HG03457 (cell line): ENCODE measurements at regions not wholly inside any gene's neighbourhood (a gene's known extent, or its start where the extent isn't known, plus 50 kb on each side); places are given as distances from the start of the nearest gene placed in this dataset.

Source experiments
- ATAC-seq: cut with Tn5 transposase; IDR thresholded peaks from one replicate; pipeline ENCODE4 v1.9.1; 2021; ENCODE audit warnings: moderate number of reproducible peaks; ENCODE audit not compliant: unreplicated experiment

GRCh38 chr12:23428758-23429157, 520.7 kb downstream of the SOX5 start:
- ATAC-seq: no peak

GRCh38 chr12:23431006-23431405, 518.5 kb downstream of the SOX5 start:
- no peak for ATAC-seq

GRCh38 chr12:23433121-23433520, 516.3 kb downstream of the SOX5 start:
- no peak for ATAC-seq

GRCh38 chr12:23434154-23434553, 515.3 kb downstream of the SOX5 start:
- no peak for ATAC-seq

- ATAC-seq: no peak
Observed at GRCh38 chr12:23446746-23447145, 502.7 kb downstream of the SOX5 start.

- ATAC-seq: no peak
Observed at GRCh38 chr12:23450810-23451209, 498.7 kb downstream of the SOX5 start.

- no peak for ATAC-seq
Observed at GRCh38 chr12:23455283-23455682, 494.2 kb downstream of the SOX5 start.

GRCh38 chr12:23458640-23459039, 490.8 kb downstream of the SOX5 start:
- ATAC-seq: no peak

GRCh38 chr12:23462546-23462945, 486.9 kb downstream of the SOX5 start:
- no peak for ATAC-seq

- no peak for ATAC-seq
Observed at GRCh38 chr12:23463172-23463571, 486.3 kb downstream of the SOX5 start.

- ATAC-seq: no peak
Observed at GRCh38 chr12:23464241-23464812, 485.1 kb downstream of the SOX5 start.

GRCh38 chr12:23472329-23472971, 477.0 kb downstream of the SOX5 start:
- ATAC-seq: no peak

GRCh38 chr12:23473071-23473470, 476.4 kb downstream of the SOX5 start:
- ATAC-seq: no peak

GRCh38 chr12:23474438-23474976, 475.0 kb downstream of the SOX5 start:
- ATAC-seq: no peak
